GM23338 (cell line): ENCODE measurements at regions not wholly inside any gene's neighbourhood (a gene's known extent, or its start where the extent isn't known, plus 50 kb on each side); places are given as distances from the start of the nearest gene placed in this dataset.

Experiments
- ATAC-seq: fragments of 200-7000 bp; cut with Tn5 transposase; 3 replicates; pipeline ENCODE4 v1.9.1; 2020
- DNase-seq: peaks from one replicate; pipeline ENCODE4 v3.0.0-alpha.2; 2015; ENCODE audit warnings: low spot score
- H2AFZ ChIP-seq: fragments of 200-600 bp; sonication (generic); 2 replicates; pipeline ENCODE4 v1.8.0; 2016; ENCODE audit warnings: antibody characterized with exemption, mild to moderate bottlenecking, moderate library complexity
- H3F3A ChIP-seq: fragments of 200-600 bp; sonication (generic); replicated peaks from 2 replicates; pipeline ENCODE4 v1.8.0; 2017; ENCODE audit warnings: antibody characterized with exemption, mixed run types, low read depth
- H3K27ac ChIP-seq: fragments of 200-600 bp; sonication (generic); 2 replicates; pipeline ENCODE4 v1.6.1; 2016; ENCODE audit warnings: low read depth
- H3K27me3 ChIP-seq: fragments of 200-600 bp; sonication (generic); 2 replicates; pipeline ENCODE4 v1.8.0; 2016; ENCODE audit warnings: mild to moderate bottlenecking, mixed run types, moderate library complexity; ENCODE audit not compliant: insufficient read depth
- H3K36me3 ChIP-seq: fragments of 200-600 bp; sonication (generic); 2 replicates; pipeline ENCODE4 v1.8.0; 2016; ENCODE audit warnings: mild to moderate bottlenecking; ENCODE audit not compliant: insufficient read depth
- H3K4me1 ChIP-seq: fragments of 200-600 bp; sonication (generic); 2 replicates; pipeline ENCODE4 v1.8.0; 2016; ENCODE audit warnings: mild to moderate bottlenecking, moderate library complexity; ENCODE audit not compliant: insufficient read depth
- H3K4me2 ChIP-seq: fragments of 200-600 bp; sonication (generic); 2 replicates; pipeline ENCODE4 v1.7.1; 2017; ENCODE audit warnings: mixed run types
- H3K4me3 ChIP-seq: fragments of 200-600 bp; sonication (generic); 2 replicates; pipeline ENCODE4 v1.6.1; 2016; ENCODE audit warnings: mixed run types
- H3K79me2 ChIP-seq: fragments of 200-600 bp; sonication (generic); replicated peaks from 2 replicates; pipeline ENCODE4 v1.8.0; 2017; ENCODE audit warnings: mild to moderate bottlenecking; ENCODE audit not compliant: insufficient read depth
- H3K9me2 ChIP-seq: fragments of 200-600 bp; sonication (generic); 2 replicates; pipeline ENCODE4 v1.8.0; 2017; ENCODE audit not compliant: insufficient read depth
- H4K20me1 ChIP-seq: fragments of 200-600 bp; sonication (generic); replicated peaks from 2 replicates; pipeline ENCODE4 v1.8.0; 2017; ENCODE audit warnings: mild to moderate bottlenecking; ENCODE audit not compliant: insufficient read depth
- H3K27ac Mint-ChIP-seq: 2 replicates; pipeline ENCODE4 v1.8.0; 2020; ENCODE audit warnings: inconsistent platforms, mild to moderate bottlenecking, moderate library complexity, mixed read lengths
- H3K27me3 Mint-ChIP-seq: 3 replicates; pipeline ENCODE4 v1.8.0; 2022; ENCODE audit warnings: low read depth, mild to moderate bottlenecking, moderate library complexity, mixed read lengths, inconsistent platforms; ENCODE audit not compliant: insufficient read depth, poor library complexity
- H3K36me3 Mint-ChIP-seq: 3 replicates; pipeline ENCODE4 v1.8.0; 2021; ENCODE audit warnings: low read depth, mild to moderate bottlenecking, inconsistent platforms, moderate library complexity, mixed read lengths
- H3K4me1 Mint-ChIP-seq: 3 replicates; pipeline ENCODE4 v1.8.0; 2020; ENCODE audit warnings: mild to moderate bottlenecking, inconsistent platforms, mixed read lengths
- H3K4me3 Mint-ChIP-seq: 3 replicates; pipeline ENCODE4 v1.8.0; 2021; ENCODE audit warnings: moderate library complexity, mild to moderate bottlenecking, inconsistent platforms, mixed read lengths
- H3K9me3 Mint-ChIP-seq: 3 replicates; pipeline ENCODE4 v1.8.0; 2020; ENCODE audit warnings: moderate library complexity, mild to moderate bottlenecking, inconsistent platforms, mixed read lengths
- EZH2 ChIP-seq: fragments of 200-600 bp; sonication (generic); IDR thresholded peaks from one replicate; pipeline ENCODE4 v1.8.0; 2017; ENCODE audit warnings: antibody characterized with exemption, mild to moderate bottlenecking, low read depth; ENCODE audit not compliant: unreplicated experiment
- EZH2phosphoT487 ChIP-seq: fragments of 200-600 bp; sonication (generic); IDR thresholded peaks from one replicate; pipeline ENCODE4 v1.8.1; 2018; ENCODE audit warnings: antibody characterized with exemption; ENCODE audit not compliant: unreplicated experiment
- JUNB ChIP-seq: IDR thresholded peaks from one replicate; pipeline ENCODE4 v1.6.1; 2016; ENCODE audit warnings: antibody characterized with exemption; ENCODE audit not compliant: unreplicated experiment
- NANOG ChIP-seq: IDR thresholded peaks from 2 replicates; pipeline ENCODE4 v1.6.1; 2016; ENCODE audit warnings: antibody characterized with exemption, borderline replicate concordance
- POLR2AphosphoS5 ChIP-seq: IDR thresholded peaks from 2 replicates; pipeline ENCODE4 v1.6.1; 2016; ENCODE audit warnings: antibody characterized with exemption, low read depth
- ZNF331 ChIP-seq: fragments of 250-450 bp; sonication (Bioruptor Pico); IDR thresholded peaks from 2 replicates; pipeline ENCODE4 v1.5.0; 2020; ENCODE audit warnings: low read depth, mild to moderate bottlenecking, moderate library complexity
- ZNF462 ChIP-seq: fragments of 250-450 bp; sonication (Bioruptor Pico); IDR thresholded peaks from 2 replicates; pipeline ENCODE4 v1.5.0; 2020; ENCODE audit warnings: mild to moderate bottlenecking, moderate library complexity

DNA sequence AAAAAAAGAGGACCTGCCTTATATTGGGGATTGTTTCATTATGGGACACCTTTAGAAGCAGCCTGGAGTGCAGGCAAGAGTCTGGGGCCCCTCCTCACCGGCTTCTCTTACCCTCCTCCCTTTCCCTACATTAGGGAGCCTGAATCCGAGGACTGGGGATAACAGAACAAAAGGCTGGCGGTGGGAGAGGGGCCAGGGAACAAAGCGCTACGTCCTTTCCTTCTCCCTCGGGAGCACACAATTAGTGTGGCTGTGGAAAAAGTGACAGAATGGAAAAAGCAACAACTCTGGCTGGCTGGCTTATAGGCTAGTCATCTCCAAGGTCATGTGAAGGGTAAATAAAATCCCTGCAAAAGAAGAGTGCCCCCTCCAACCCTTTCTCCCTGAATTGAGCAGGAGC, 74.7 kb downstream of the LSM5 start (continued):
- no peak for TF ChIP-seq ZNF462 (CRISPR knock-in tag)
- no peak for TF ChIP-seq POLR2AphosphoS5
- TF ChIP-seq NANOG: no peak
- no peak for TF ChIP-seq JUNB

DNA sequence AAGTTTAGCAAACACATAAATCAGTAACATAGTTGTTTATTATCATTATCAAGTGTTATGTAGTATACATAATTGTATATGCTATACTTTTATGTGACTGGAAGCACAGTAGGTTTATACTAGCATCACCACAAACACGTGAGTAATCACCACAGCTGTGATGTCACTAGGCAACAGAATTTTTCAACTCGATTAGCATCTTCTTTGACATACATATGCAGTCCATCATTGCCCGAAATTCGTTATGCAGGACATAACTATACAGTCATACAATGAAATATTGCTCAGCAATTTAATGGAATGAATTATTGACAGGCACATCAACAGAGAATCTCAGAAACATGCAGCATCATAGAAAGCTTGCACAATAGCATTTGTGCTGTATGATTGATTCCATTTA, 77.7 kb downstream of the LSM5 start:
- H2AFZ ChIP-seq: no peak overlapping the region
- no peaks in the 10 kb centered on the region for H3K36me3 ChIP-seq
- H3K4me3 ChIP-seq: no peak overlapping the region
- Mint-ChIP-seq H3K36me3 (no peaks in the 10 kb centered on the region), H3K4me1 (no peaks in the 10 kb centered on the region), H3K27me3 (peaks cover 6% of the 10 kb centered on the region), H3K9me3 (no peaks in the 10 kb centered on the region; the same call in 2 of the 3 replicates), H3K4me3 (no peak overlapping the region), H3K27ac (no peak overlapping the region)
- H3K4me1 ChIP-seq: no peaks in the 10 kb centered on the region
- no peaks in the 10 kb centered on the region for H3F3A ChIP-seq
- H4K20me1 ChIP-seq: no peaks in the 10 kb centered on the region
- H3K27ac ChIP-seq: no peak overlapping the region
- H3K9me2 ChIP-seq: no peaks in the 10 kb centered on the region
- H3K79me2 ChIP-seq: no peaks in the 10 kb centered on the region
- TF ChIP-seq EZH2phosphoT487 (no peak), NANOG (no peak), EZH2 (no peak), ZNF462 (CRISPR knock-in tag) (no peak), ZNF331 (CRISPR knock-in tag) (no peak)
- no peak overlapping the region for H3K4me2 ChIP-seq
- no peak for DNase-seq
- ATAC-seq: no peak
- H3K27me3 ChIP-seq: no peaks in the 10 kb centered on the region
